Loucy (cell line): ENCODE measurements at regions not wholly inside any gene's neighbourhood (a gene's known extent, or its start where the extent isn't known, plus 50 kb on each side); places are given as distances from the start of the nearest gene placed in this dataset.
"Not testable (repeated sequence)": the region's sequence is repeated elsewhere in the genome, so short reads cannot be mapped to it uniquely, and the experiment has no call there.

Source experiments
- H2AFZ ChIP-seq: fragments of 200-600 bp; sonication (generic); 2 replicates; pipeline ENCODE4 v1.6.0; 2016; ENCODE audit warnings: antibody characterized with exemption, mild to moderate bottlenecking, low read length, moderate library complexity
- H3F3A ChIP-seq: fragments of 200-600 bp; 2 replicates; pipeline ENCODE4 v1.6.0; 2016; ENCODE audit warnings: antibody characterized with exemption, low read depth, mild to moderate bottlenecking
- H3K27me3 ChIP-seq: fragments of 200-600 bp; sonication (generic); 2 replicates; pipeline ENCODE4 v1.6.1; 2014; ENCODE audit warnings: low read length, mild to moderate bottlenecking; ENCODE audit not compliant: insufficient read depth, poor library complexity, severe bottlenecking
- H3K36me3 ChIP-seq: fragments of 200-600 bp; sonication (generic); 2 replicates; pipeline ENCODE4 v1.6.1; 2016; ENCODE audit warnings: low read length; ENCODE audit not compliant: insufficient read depth
- H3K4me1 ChIP-seq: fragments of 200-600 bp; sonication (generic); 2 replicates; pipeline ENCODE4 v1.5.1; 2014; ENCODE audit warnings: low read length, mild to moderate bottlenecking; ENCODE audit not compliant: insufficient read depth, poor library complexity, severe bottlenecking
- H3K4me2 ChIP-seq: fragments of 200-600 bp; sonication (generic); 2 replicates; pipeline ENCODE4 v1.6.0; 2014; ENCODE audit warnings: antibody characterized with exemption, low read length, low read depth, mild to moderate bottlenecking; ENCODE audit not compliant: poor library complexity, severe bottlenecking
- H3K4me3 ChIP-seq: fragments of 200-600 bp; sonication (generic); 2 replicates; pipeline ENCODE4 v1.5.1; 2014; ENCODE audit warnings: low read length, mild to moderate bottlenecking, mixed read lengths; ENCODE audit not compliant: poor library complexity, severe bottlenecking
- H3K79me2 ChIP-seq: fragments of 200-600 bp; sonication (generic); 2 replicates; pipeline ENCODE4 v1.6.1; 2014; ENCODE audit warnings: low read length; ENCODE audit not compliant: insufficient read depth
- H3K9ac ChIP-seq: fragments of 200-600 bp; sonication (generic); 2 replicates; pipeline ENCODE4 v1.6.0; 2014; ENCODE audit warnings: mild to moderate bottlenecking, low read depth, low read length, moderate library complexity; ENCODE audit not compliant: poor library complexity, severe bottlenecking
- H3K9me2 ChIP-seq: fragments of 200-600 bp; sonication (generic); replicated peaks from 2 replicates; pipeline ENCODE4 v1.6.1; 2016; ENCODE audit warnings: low read depth, low read length, mixed read lengths
- H3K9me3 ChIP-seq: fragments of 200-600 bp; sonication (generic); 2 replicates; pipeline ENCODE4 v1.6.1; 2014; ENCODE audit warnings: mild to moderate bottlenecking, antibody characterized with exemption, low read length, low read depth; ENCODE audit not compliant: insufficient read depth
- H4K20me1 ChIP-seq: fragments of 200-600 bp; sonication (generic); 2 replicates; pipeline ENCODE4 v1.6.0; 2014; ENCODE audit warnings: antibody characterized with exemption, low read length, mild to moderate bottlenecking; ENCODE audit not compliant: insufficient read depth, poor library complexity, severe bottlenecking
- EZH2phosphoT487 ChIP-seq: fragments of 200-600 bp; IDR thresholded peaks from 2 replicates; pipeline ENCODE4 v1.6.1; 2018; ENCODE audit warnings: antibody characterized with exemption, mild to moderate bottlenecking, moderate library complexity, borderline replicate concordance
- TF ChIP-seq, protein P1 (sequence below): fragments of 200-600 bp; sonication (generic); conservative IDR thresholded peaks from 2 replicates; pipeline ENCODE4 v1.5.1; 2014; ENCODE audit warnings: mild to moderate bottlenecking, antibody characterized with exemption, low read length

- not testable (repeated sequence) for H4K20me1 ChIP-seq, H3F3A ChIP-seq, H3K36me3 ChIP-seq, H3K9me3 ChIP-seq, H3K9me2 ChIP-seq, H3K27me3 ChIP-seq, H3K9ac ChIP-seq, H3K79me2 ChIP-seq, H2AFZ ChIP-seq, H3K4me2 ChIP-seq, H3K4me3 ChIP-seq
- H3K4me1 ChIP-seq: peaks cover 19% of the 10 kb centered on the region
These were observed 122.1 kb downstream of the SPAG6 start for GRCh38 chr10:22467393-22467792.

DNA sequence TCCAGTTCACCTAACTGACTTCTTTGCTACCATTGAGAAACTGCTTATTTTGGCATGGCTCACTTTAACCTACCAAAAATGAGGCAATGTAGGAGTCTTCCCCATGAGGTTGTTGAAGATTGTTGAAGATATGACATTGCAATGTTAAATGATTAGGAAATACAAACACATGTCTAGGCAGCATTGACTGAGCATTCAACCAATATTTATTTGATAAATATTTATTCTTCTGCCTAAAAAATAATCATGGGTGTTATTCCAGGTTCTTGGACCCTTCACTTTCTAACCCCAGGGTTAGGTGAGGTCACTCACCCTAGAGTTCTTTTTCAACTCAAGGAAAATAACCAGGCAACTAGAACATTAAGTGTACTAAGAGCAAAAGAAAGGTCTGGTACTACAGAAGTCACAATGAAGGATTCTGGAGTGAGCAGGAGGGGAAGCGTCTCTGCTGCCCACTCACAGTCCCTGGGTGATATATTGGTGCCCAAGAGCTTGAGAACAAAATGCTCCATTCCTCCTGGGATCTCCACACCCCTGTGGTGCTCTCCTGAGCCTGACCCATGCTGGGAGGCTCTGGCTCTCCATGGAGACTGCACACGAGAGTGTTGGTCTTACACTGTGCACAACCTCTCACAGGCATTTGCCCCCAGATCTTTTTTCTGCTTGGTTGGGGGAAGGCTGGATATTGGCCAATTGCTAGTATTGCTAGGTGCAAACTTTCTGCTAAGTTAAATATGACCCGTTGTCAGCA, 123.4 kb downstream of the SPAG6 start:
- H3K79me2 ChIP-seq: no peaks in the 10 kb centered on the region
- H3K4me1 ChIP-seq: peaks cover 14% of the 10 kb centered on the region
- no peaks in the 10 kb centered on the region for H3F3A ChIP-seq
- H3K9ac ChIP-seq: no peak overlapping the region
- H3K27me3 ChIP-seq: no peaks in the 10 kb centered on the region
- H3K36me3 ChIP-seq: no peaks in the 10 kb centered on the region
- H3K4me3 ChIP-seq: no peak overlapping the region
- TF ChIP-seq, protein P1, sequence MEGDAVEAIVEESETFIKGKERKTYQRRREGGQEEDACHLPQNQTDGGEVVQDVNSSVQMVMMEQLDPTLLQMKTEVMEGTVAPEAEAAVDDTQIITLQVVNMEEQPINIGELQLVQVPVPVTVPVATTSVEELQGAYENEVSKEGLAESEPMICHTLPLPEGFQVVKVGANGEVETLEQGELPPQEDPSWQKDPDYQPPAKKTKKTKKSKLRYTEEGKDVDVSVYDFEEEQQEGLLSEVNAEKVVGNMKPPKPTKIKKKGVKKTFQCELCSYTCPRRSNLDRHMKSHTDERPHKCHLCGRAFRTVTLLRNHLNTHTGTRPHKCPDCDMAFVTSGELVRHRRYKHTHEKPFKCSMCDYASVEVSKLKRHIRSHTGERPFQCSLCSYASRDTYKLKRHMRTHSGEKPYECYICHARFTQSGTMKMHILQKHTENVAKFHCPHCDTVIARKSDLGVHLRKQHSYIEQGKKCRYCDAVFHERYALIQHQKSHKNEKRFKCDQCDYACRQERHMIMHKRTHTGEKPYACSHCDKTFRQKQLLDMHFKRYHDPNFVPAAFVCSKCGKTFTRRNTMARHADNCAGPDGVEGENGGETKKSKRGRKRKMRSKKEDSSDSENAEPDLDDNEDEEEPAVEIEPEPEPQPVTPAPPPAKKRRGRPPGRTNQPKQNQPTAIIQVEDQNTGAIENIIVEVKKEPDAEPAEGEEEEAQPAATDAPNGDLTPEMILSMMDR: no peak
- no peak for TF ChIP-seq EZH2phosphoT487
- H3K9me2 ChIP-seq: no peaks in the 10 kb centered on the region
- H3K9me3 ChIP-seq: no peaks in the 10 kb centered on the region
- H2AFZ ChIP-seq: no peak overlapping the region
- no peak overlapping the region for H3K4me2 ChIP-seq
- no peaks in the 10 kb centered on the region for H4K20me1 ChIP-seq

DNA sequence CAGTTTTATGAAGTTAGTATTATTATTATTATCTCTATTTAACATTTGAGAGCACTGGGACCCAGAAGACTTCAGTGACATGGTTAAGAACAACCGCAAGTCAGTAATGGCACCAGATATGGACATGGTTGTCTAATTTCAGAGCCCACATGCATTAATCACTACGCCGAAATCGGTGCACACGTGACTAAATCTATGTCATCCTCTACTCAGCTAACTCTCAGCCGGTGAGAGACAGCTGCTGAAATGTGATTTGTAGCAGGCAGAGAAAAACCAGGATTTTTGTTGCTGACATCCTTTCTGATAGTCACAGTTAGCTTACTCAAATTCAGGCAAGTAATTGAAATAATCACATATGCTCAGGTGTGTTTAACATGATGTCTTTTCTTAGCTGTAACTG, 127.7 kb downstream of the SPAG6 start:
- Histone ChIP-seq H2AFZ (no peak overlapping the region), H3K27me3 (no peaks in the 10 kb centered on the region), H3K9me2 (no peaks in the 10 kb centered on the region)

More for the DNA sequence above, 127.7 kb downstream of the SPAG6 start:
- Histone ChIP-seq H3K36me3 (no peaks in the 10 kb centered on the region), H3K9ac (no peak overlapping the region), H3K4me1 (peaks cover 4% of the 10 kb centered on the region), H3K9me3 (no peaks in the 10 kb centered on the region), H3K79me2 (peaks cover 3% of the 10 kb centered on the region; the same call in 1 of the 2 replicates), H4K20me1 (no peaks in the 10 kb centered on the region), H3K4me2 (no peak overlapping the region), H3K4me3 (no peak overlapping the region), H3F3A (no peaks in the 10 kb centered on the region)
- TF ChIP-seq, protein P1: no peak
- no peak for TF ChIP-seq EZH2phosphoT487
